ENCODE measurements at regions not wholly inside any gene's neighbourhood (a gene's known extent, or its start where the extent isn't known, plus 50 kb on each side); places are given as distances from the start of the nearest gene placed in this dataset.

DNA sequence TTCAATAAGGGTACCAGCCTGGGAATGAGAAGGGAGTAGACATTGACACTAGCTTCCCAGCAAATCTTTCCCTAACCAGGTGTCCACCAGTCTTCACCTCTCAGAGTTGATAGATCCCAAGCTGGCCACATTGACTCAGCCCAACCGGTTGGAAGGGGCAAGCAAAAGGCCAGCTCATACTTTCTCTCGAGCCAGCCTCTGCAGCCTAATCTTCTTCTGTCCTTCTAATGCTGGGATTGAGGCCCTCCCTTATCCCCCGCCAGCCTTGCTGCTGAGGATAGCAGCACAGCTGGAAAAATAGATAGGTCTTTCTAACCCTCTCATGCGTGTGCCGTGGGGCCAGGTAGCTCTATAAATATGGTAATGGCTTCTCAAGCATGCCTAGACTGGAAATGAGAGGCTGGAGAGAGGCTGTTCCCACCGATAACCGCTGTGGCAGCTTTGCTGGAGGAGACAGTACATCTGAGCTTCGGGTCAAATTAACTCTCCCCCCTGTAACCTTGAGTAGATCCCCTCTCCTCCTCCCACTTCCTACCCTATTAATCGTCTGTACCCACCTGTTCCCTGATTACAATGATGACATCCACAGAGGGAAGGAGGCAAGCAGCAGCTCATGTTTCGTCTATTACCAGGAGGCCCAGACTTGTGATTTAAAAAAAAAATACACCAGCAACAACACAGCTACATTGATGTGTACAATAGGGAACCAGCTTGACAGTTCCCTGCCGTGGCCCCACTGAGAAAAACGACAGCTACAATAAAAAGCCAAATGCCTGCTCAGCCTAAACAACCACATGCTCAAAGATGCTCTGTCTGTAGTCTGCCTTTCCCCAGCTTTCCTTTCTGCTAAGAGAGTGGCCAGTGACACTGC lies 219.9 kb upstream of the BRINP1 start:
- no peak for TF ChIP-seq POLR2A (IDR thresholded peaks at IDR 0.05)
- TF ChIP-seq, protein P1, sequence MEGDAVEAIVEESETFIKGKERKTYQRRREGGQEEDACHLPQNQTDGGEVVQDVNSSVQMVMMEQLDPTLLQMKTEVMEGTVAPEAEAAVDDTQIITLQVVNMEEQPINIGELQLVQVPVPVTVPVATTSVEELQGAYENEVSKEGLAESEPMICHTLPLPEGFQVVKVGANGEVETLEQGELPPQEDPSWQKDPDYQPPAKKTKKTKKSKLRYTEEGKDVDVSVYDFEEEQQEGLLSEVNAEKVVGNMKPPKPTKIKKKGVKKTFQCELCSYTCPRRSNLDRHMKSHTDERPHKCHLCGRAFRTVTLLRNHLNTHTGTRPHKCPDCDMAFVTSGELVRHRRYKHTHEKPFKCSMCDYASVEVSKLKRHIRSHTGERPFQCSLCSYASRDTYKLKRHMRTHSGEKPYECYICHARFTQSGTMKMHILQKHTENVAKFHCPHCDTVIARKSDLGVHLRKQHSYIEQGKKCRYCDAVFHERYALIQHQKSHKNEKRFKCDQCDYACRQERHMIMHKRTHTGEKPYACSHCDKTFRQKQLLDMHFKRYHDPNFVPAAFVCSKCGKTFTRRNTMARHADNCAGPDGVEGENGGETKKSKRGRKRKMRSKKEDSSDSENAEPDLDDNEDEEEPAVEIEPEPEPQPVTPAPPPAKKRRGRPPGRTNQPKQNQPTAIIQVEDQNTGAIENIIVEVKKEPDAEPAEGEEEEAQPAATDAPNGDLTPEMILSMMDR (IDR thresholded peaks at IDR 0.05) = no peak
